ENCODE measurements at regions not wholly inside any gene's neighbourhood (a gene's known extent, or its start where the extent isn't known, plus 50 kb on each side); places are given as distances from the start of the nearest gene placed in this dataset.
"Not testable (repeated sequence)": the region's sequence is repeated elsewhere in the genome, so short reads cannot be mapped to it uniquely, and the experiment has no call there.

DNA sequence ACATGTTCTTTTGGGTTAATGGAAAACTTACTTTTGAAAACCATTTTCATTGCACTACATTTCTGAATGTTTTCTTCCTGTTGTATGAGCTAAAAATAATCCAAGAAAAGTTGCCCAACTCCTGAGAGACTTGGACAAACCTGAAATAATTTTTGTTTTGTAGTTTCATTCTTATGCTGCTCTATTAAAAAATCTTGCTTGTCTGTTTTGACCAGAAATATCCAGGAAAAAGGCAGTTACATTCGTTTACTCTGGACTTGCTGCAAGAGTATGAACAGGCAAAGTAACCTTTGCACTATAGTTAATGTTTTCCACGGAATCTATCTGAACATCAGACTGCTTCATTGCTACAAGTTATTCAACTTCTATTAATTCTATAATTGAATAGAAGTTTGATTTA, 200.1 kb upstream of the DAB2 start:
- H3K27me3 ChIP-seq (ENCODE audit: control insufficient read depth in 3 of 3, insufficient read depth in 3 of 3, low read length in 3 of 3), result no peaks in the 10 kb centered on the region
- DNase-seq (peak; percentile 81 to 87), FAIRE-seq (peak; percentile 47)
- no peak overlapping the region for H3K4me3 ChIP-seq (ENCODE audit: low read depth in 1 of 3, low read length in 3 of 3)
- peaks cover 0 to 13% of the 10 kb centered on the region in 2 donors for H3K9me3 ChIP-seq (ENCODE audit: control insufficient read depth in 2 of 2, insufficient read depth in 1 of 2, low read depth in 1 of 2, low read length in 1 of 2)
- WGBS, 3 donors, result 7 to 46% (median 27%) methylated on average over 2 of the region's 2 CpGs
- peak overlapping the region in 2 of 3 donors; percentile 78 to 79 for H3K27ac ChIP-seq (ENCODE audit: low read depth in 1 of 3, low read length in 2 of 3)
- H3K4me1 ChIP-seq (ENCODE audit: control insufficient read depth in 3 of 3, insufficient read depth in 2 of 3, low read depth in 1 of 3, low read length in 2 of 3), result peaks cover 0 to 15% (median 0%) of the 10 kb centered on the region in 3 donors
- H3K36me3 ChIP-seq (ENCODE audit: control insufficient read depth in 3 of 3, insufficient read depth in 2 of 3, low read depth in 1 of 3, low read length in 3 of 3), result no peaks in the 10 kb centered on the region

DNA sequence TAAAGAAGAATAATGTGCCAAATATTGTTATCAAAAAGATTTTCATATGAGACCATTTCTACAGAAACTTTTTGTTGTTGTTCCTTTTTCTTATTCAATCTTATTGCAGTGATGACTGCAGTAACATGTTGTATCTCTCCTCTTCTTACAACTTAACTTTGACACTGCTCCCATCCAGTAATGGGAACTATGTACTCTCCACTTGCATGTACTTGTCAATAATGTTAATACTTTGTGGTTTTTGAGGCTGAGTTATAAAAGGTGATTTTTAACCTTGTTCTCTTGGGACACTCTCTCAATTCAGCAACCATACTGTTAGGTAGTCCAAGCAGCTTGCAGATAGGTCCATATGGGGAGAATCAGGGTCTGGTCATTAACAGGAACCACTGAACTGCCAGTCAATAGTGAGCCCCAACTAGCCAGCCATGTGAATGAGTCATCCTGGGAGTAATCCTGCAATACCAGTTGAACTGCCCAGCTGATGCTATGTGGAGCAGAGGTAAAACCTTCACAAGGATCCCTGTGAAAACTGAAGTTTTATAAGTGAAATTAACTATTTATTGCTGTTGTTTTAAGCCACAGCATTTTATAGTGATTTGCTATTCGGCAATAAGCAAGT, 199.6 kb upstream of the DAB2 start:
- H3K4me3 ChIP-seq (ENCODE audit: low read depth in 1 of 3, low read length in 3 of 3), result no peak overlapping the region
- WGBS, 3 donors, result 16 to 66% (median 21%) methylated on average over 1 of the region's 1 CpG

DNA sequence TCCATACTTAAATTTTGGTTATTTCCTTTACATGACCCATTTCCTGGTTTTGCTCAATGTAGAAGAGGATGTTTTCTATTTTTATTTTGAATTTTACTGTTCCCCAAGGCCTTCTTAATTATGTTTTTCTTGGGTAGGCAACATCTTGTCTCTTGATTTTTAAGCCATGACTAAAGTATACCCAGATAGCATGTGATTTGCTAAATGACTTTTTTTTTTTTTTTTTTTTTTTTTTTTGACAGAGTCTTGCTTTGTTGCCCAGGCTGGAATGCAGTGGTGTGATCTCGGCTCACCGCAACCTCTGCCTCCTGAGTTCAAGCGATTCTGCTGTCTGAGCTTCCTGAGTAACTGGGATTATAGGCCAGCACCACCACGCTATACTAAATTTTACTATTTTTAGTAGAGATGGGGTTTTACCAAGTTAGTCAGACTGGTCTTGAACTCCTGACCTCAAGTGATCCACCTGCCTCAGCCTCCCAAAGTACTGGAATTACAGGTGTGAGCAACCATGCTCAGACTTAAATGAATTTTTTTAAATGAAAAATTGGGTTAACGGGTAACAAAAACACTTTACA, 198.6 kb upstream of the DAB2 start:
- Histone ChIP-seq H3K4me3 (ENCODE audit: low read depth in 1 of 3, low read length in 3 of 3) (no peak overlapping the region), H3K36me3 (ENCODE audit: control insufficient read depth in 3 of 3, insufficient read depth in 2 of 3, low read depth in 1 of 3, low read length in 3 of 3) (no peaks in the 10 kb centered on the region), H3K27me3 (ENCODE audit: control insufficient read depth in 3 of 3, insufficient read depth in 3 of 3, low read length in 3 of 3) (no peaks in the 10 kb centered on the region), H3K27ac (ENCODE audit: low read depth in 1 of 3, low read length in 2 of 3) (peak overlapping the region in 1 of 3 donors; percentile 78), H3K9me3 (ENCODE audit: control insufficient read depth in 2 of 2, insufficient read depth in 1 of 2, low read depth in 1 of 2, low read length in 1 of 2) (peaks cover 0 to 13% of the 10 kb centered on the region in 2 donors), H3K4me1 (ENCODE audit: control insufficient read depth in 3 of 3, insufficient read depth in 2 of 3, low read depth in 1 of 3, low read length in 2 of 3) (peaks cover 0 to 22% (median 0%) of the 10 kb centered on the region in 3 donors)
- no peak for FAIRE-seq
- 89 to 96% (median 94%) methylated on average over 5 of the region's 5 CpGs for WGBS, 3 donors
- DNase-seq, result no peak

More for the DNA sequence above, 199.6 kb upstream of the DAB2 start:
- Histone ChIP-seq H3K27me3 (ENCODE audit: control insufficient read depth in 3 of 3, insufficient read depth in 3 of 3, low read length in 3 of 3) (no peaks in the 10 kb centered on the region), H3K4me1 (ENCODE audit: control insufficient read depth in 3 of 3, insufficient read depth in 2 of 3, low read depth in 1 of 3, low read length in 2 of 3) (peaks cover 0 to 17% (median 0%) of the 10 kb centered on the region in 3 donors), H3K9me3 (ENCODE audit: control insufficient read depth in 2 of 2, insufficient read depth in 1 of 2, low read depth in 1 of 2, low read length in 1 of 2) (peaks cover 0 to 13% of the 10 kb centered on the region in 2 donors), H3K36me3 (ENCODE audit: control insufficient read depth in 3 of 3, insufficient read depth in 2 of 3, low read depth in 1 of 3, low read length in 3 of 3) (no peaks in the 10 kb centered on the region), H3K27ac (ENCODE audit: low read depth in 1 of 3, low read length in 2 of 3) (peak overlapping the region; percentile 70 to 79 (median 78))
- FAIRE-seq, result no peak
- peak; percentile 92 to 95 for DNase-seq

DNA sequence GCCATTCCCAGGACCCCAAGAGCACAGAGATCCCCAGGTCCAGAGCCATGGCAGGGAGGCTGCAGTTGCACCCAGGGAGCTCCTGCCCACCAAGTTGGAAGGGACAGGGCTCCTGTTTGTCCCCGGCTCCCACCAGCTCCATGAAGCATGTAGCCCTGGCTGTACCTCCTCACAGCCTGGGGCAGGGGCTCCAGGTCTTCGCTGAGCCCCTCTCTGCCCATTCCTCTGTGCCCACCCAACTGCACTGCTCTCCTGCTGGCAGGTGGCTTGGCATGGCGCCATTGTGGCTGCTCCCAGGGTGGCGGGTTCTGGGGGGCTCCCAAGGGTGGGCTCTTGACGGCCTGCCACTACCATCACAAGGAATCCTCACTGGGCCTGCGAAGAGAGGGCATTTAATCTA, 197.5 kb upstream of the DAB2 start:
- no peaks in the 10 kb centered on the region for H3K36me3 ChIP-seq (ENCODE audit: control insufficient read depth in 3 of 3, insufficient read depth in 2 of 3, low read depth in 1 of 3, low read length in 3 of 3)
- DNase-seq (no peak), FAIRE-seq (no peak)
- H3K27ac ChIP-seq (ENCODE audit: low read depth in 1 of 3, low read length in 2 of 3), result no peak overlapping the region
- peaks cover 0 to 13% of the 10 kb centered on the region in 2 donors for H3K9me3 ChIP-seq (ENCODE audit: control insufficient read depth in 2 of 2, insufficient read depth in 1 of 2, low read depth in 1 of 2, low read length in 1 of 2)
- no peak overlapping the region for H3K4me3 ChIP-seq (ENCODE audit: low read depth in 1 of 3, low read length in 3 of 3)
- no peaks in the 10 kb centered on the region for H3K27me3 ChIP-seq (ENCODE audit: control insufficient read depth in 3 of 3, insufficient read depth in 3 of 3, low read length in 3 of 3)
- H3K4me1 ChIP-seq (ENCODE audit: control insufficient read depth in 3 of 3, insufficient read depth in 2 of 3, low read depth in 1 of 3, low read length in 2 of 3), result peaks cover 0 to 22% (median 0%) of the 10 kb centered on the region in 3 donors
- WGBS, 3 donors, result 86 to 89% (median 87%) methylated on average over 6 of the region's 6 CpGs

DNA sequence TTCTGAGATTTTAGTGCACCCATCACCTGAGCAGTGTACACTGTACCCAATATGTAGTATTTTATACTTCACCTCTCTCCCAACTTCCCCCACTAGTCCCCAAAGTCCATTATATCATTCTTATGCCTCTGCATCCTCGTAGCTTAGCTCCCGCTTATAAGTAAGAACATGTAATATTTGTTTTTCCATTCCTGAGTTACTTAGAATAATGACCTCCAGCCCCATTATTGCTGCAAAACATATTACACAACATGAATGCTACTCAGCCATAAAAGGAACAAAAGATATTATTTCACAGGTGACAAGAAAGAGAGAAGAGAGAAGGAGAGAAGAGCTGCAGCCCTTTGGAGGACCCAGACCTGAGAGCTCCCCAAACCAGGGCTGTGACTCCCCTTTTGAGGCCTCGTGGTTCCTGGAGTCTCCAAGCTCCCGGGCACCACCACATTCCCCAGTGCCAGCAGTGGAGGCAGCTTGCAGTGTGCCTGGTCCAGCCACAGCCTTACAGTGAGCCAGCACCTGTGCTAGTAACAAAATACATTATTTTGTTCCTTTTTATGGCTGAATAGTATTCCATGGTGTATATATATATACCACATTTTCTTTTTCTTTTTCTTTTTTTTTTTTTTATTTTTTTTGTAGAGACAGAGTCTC, 194.5 kb upstream of the DAB2 start:
- Histone ChIP-seq H3K27me3 (ENCODE audit: control insufficient read depth in 3 of 3, insufficient read depth in 3 of 3, low read length in 3 of 3) (no peaks in the 10 kb centered on the region), H3K4me3 (ENCODE audit: low read depth in 1 of 3, low read length in 3 of 3) (no peak overlapping the region), H3K9me3 (ENCODE audit: control insufficient read depth in 2 of 2, insufficient read depth in 1 of 2, low read depth in 1 of 2, low read length in 1 of 2) (peaks cover 0 to 13% of the 10 kb centered on the region in 2 donors), H3K4me1 (ENCODE audit: control insufficient read depth in 3 of 3, insufficient read depth in 2 of 3, low read depth in 1 of 3, low read length in 2 of 3) (peaks cover 0 to 11% (median 0%) of the 10 kb centered on the region in 3 donors), H3K36me3 (ENCODE audit: control insufficient read depth in 3 of 3, insufficient read depth in 2 of 3, low read depth in 1 of 3, low read length in 3 of 3) (no peaks in the 10 kb centered on the region), H3K27ac (ENCODE audit: low read depth in 1 of 3, low read length in 2 of 3) (peak overlapping the region in 1 of 3 donors; percentile 60)
- peak in 1 of 2 donors; percentile 68 for DNase-seq
- 46 to 68% (median 60%) methylated on average over 4 of the region's 4 CpGs for WGBS, 3 donors
- FAIRE-seq, result no peak

DNA sequence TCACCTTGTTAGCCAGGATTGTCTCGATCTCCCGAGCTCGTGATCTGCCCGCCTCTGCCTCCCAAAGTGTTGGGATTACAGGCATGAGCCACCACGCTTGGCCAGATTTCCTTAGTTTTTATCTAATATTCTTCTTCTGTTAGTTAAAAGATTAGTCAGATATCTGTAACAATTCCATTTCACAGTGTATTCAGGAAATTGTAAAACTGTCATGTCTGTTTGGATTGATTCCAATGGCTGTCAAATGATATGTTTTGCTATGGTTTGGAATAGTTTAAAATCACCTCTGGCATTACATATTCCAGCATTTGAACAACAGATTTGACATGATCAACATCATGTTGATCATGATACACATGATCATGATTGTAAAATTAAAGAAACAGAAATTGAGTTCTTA, 193.6 kb upstream of the DAB2 start:
- Histone ChIP-seq H3K27ac (ENCODE audit: low read depth in 1 of 3, low read length in 2 of 3) (no peak overlapping the region), H3K36me3 (ENCODE audit: control insufficient read depth in 3 of 3, insufficient read depth in 2 of 3, low read depth in 1 of 3, low read length in 3 of 3) (no peaks in the 10 kb centered on the region), H3K27me3 (ENCODE audit: control insufficient read depth in 3 of 3, insufficient read depth in 3 of 3, low read length in 3 of 3) (no peaks in the 10 kb centered on the region), H3K4me1 (ENCODE audit: control insufficient read depth in 3 of 3, insufficient read depth in 2 of 3, low read depth in 1 of 3, low read length in 2 of 3) (peaks cover 0 to 10% (median 0%) of the 10 kb centered on the region in 3 donors), H3K4me3 (ENCODE audit: low read depth in 1 of 3, low read length in 3 of 3) (no peak overlapping the region), H3K9me3 (ENCODE audit: control insufficient read depth in 2 of 2, insufficient read depth in 1 of 2, low read depth in 1 of 2, low read length in 1 of 2) (peaks cover 0 to 13% of the 10 kb centered on the region in 2 donors)
- no peak for DNase-seq
- FAIRE-seq, result no peak
- WGBS, 3 donors, result 93 to 95% (median 94%) methylated on average over 5 of the region's 5 CpGs

DNA sequence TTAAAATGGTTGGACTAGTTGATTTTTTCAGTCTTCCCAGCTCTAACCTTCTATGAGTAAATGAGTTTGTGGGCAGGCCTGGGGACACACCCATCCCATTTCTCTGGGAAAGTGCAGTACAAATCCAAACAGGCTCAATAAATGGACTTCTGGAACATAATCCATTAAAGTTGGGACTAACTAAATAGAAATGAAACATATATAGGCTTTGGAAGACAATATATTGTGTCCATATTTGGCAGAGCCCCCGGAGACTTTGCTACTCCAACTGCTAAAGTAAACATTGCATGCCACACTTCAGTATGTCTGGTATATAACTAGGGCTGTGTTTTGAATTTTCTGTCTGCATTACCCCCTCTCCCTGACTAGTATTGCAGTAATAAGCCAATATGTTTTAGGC, 191.4 kb upstream of the DAB2 start:
- H3K9me3 ChIP-seq (ENCODE audit: control insufficient read depth in 2 of 2, insufficient read depth in 1 of 2, low read depth in 1 of 2, low read length in 1 of 2), result peaks cover 0 to 4% of the 10 kb centered on the region in 2 donors
- no peaks in the 10 kb centered on the region for H3K27me3 ChIP-seq (ENCODE audit: control insufficient read depth in 3 of 3, insufficient read depth in 3 of 3, low read length in 3 of 3)
- H3K36me3 ChIP-seq (ENCODE audit: control insufficient read depth in 3 of 3, insufficient read depth in 2 of 3, low read depth in 1 of 3, low read length in 3 of 3), result no peaks in the 10 kb centered on the region
- peaks cover 0 to 10% (median 0%) of the 10 kb centered on the region in 3 donors for H3K4me1 ChIP-seq (ENCODE audit: control insufficient read depth in 3 of 3, insufficient read depth in 2 of 3, low read depth in 1 of 3, low read length in 2 of 3)
- no peak overlapping the region for H3K4me3 ChIP-seq (ENCODE audit: low read depth in 1 of 3, low read length in 3 of 3)
- FAIRE-seq, result no peak
- peak in 1 of 2 donors; percentile 38 for DNase-seq
- no peak overlapping the region for H3K27ac ChIP-seq (ENCODE audit: low read depth in 1 of 3, low read length in 2 of 3)
- WGBS, 3 donors, result 4 to 38% (median 37%) methylated on average over 1 of the region's 1 CpG

DNA sequence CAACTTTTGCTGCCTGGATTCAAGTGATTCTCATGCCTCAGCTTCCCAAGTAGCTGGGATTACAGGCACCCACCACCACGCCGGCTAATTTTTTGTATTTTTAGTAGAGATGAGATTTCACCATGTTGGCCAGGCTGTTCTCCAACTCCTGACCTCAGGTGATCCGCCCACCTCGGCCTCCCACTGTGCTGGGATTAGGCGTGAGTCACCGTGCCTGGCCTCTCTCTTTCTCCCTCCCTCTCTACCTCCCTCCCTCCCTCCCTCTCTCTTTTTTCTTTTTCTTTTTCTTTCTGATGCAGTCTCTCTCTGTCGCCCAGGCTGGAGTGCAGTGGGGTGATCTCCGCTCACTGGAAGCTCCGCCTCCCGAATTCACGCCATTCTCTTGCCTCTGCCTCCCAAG, 186.3 kb upstream of the DAB2 start:
- H3K36me3 ChIP-seq (ENCODE audit: control insufficient read depth in 3 of 3, insufficient read depth in 2 of 3, low read depth in 1 of 3, low read length in 3 of 3); H3K4me3 ChIP-seq (ENCODE audit: low read depth in 1 of 3, low read length in 3 of 3); FAIRE-seq; DNase-seq; H3K4me1 ChIP-seq (ENCODE audit: control insufficient read depth in 3 of 3, insufficient read depth in 2 of 3, low read depth in 1 of 3, low read length in 2 of 3); H3K27me3 ChIP-seq (ENCODE audit: control insufficient read depth in 3 of 3, insufficient read depth in 3 of 3, low read length in 3 of 3); H3K27ac ChIP-seq (ENCODE audit: low read depth in 1 of 3, low read length in 2 of 3); H3K9me3 ChIP-seq (ENCODE audit: control insufficient read depth in 2 of 2, insufficient read depth in 1 of 2, low read depth in 1 of 2, low read length in 1 of 2): not testable (repeated sequence)
- WGBS, 3 donors, result 93 to 96% (median 96%) methylated on average over 11 of the region's 11 CpGs
